ENCODE measurements at regions not wholly inside any gene's neighbourhood (a gene's known extent, or its start where the extent isn't known, plus 50 kb on each side); places are given as distances from the start of the nearest gene placed in this dataset.

DNA sequence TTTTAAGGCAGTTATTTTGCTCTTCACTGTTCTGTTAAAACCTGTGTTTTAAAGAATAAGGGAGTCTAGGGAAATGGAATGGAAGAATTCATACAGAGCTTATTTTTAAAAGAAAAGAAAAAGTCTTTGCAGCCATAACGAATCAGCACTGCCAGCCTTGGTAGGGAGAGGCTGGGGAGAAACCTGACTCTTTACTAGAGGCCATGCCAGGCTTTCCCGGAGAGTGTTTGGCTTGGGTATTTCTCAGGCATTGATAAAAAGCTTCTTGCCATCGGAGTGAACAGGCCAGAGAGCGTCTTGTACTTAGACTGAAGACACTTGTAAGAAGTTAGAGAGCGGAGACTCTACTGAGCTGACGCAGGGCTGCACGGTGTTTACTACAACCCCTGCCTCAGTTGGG is 72.7 kb upstream of the NFIL3 start:
- no peak for DNase-seq
- Histone ChIP-seq H3K4me3 (no peak overlapping the region), H3K9me3 (no peaks in the 10 kb centered on the region), H3K4me1 (no peaks in the 10 kb centered on the region), H3K27me3 (no peaks in the 10 kb centered on the region), H3K36me3 (ENCODE audit: low read depth, missing control alignments) (no peaks in the 10 kb centered on the region), H3K27ac (no peak overlapping the region)
- intact Hi-C loops (cut with DNase I; ENCODE audit: low total_unique reads): no loop called here
- TF ChIP-seq, protein P1, sequence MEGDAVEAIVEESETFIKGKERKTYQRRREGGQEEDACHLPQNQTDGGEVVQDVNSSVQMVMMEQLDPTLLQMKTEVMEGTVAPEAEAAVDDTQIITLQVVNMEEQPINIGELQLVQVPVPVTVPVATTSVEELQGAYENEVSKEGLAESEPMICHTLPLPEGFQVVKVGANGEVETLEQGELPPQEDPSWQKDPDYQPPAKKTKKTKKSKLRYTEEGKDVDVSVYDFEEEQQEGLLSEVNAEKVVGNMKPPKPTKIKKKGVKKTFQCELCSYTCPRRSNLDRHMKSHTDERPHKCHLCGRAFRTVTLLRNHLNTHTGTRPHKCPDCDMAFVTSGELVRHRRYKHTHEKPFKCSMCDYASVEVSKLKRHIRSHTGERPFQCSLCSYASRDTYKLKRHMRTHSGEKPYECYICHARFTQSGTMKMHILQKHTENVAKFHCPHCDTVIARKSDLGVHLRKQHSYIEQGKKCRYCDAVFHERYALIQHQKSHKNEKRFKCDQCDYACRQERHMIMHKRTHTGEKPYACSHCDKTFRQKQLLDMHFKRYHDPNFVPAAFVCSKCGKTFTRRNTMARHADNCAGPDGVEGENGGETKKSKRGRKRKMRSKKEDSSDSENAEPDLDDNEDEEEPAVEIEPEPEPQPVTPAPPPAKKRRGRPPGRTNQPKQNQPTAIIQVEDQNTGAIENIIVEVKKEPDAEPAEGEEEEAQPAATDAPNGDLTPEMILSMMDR (IDR thresholded peaks at IDR 0.05): no peak
- no peak for TF ChIP-seq POLR2A (IDR thresholded peaks at IDR 0.05)
- 84 to 85% methylated on average over 7 of the region's 7 CpGs for WGBS, 2 donors

DNA sequence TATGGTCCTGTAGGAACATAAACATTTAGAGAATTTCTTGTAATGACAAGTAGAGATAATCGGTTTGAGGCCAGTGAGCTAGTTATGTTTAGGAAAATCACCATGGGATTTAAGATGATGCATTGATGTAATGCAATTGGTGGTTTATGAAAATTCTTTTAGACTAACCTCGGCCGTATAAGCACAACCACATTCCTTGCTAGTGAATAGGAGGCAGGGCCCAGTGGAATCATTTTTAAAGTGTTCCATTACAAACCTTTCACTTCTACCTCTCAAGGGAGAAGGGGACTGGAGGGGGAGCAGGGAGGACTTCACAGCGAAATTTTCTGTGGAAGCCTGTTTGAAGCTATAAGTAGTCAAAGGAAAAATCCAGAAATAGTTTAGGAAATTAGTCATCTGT is 71.8 kb upstream of the NFIL3 start:
- H3K27ac ChIP-seq: no peak overlapping the region
- 59% methylated on average over 4 of the region's 4 CpGs for WGBS, 2 donors
- intact Hi-C loops (cut with DNase I; ENCODE audit: low total_unique reads): no loop called here

DNA sequence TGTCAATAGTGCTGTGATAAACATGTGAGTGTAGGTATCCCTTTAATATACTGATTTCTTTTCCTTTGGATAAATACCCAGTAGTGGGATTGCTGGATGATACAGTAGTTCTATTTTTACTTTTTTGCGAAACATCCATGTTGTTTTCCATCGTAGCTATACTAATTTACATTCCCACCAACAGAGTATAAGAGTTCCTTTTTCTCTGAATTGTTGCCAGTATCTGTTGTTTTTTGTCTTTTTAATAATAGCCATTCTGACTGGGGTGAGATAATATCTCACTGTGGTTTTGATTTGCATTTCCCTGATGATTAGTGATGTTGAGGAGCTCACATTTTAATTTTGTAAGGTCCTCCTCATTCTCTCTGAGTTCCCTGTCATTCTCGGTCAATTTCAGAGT is 71.1 kb upstream of the NFIL3 start:
- Histone ChIP-seq H3K27me3 (no peaks in the 10 kb centered on the region), H3K4me1 (no peaks in the 10 kb centered on the region), H3K36me3 (ENCODE audit: low read depth, missing control alignments) (no peaks in the 10 kb centered on the region), H3K4me3 (no peak overlapping the region), H3K9me3 (no peaks in the 10 kb centered on the region), H3K27ac (no peak overlapping the region)
- intact Hi-C loops (cut with DNase I; ENCODE audit: low total_unique reads): no loop called here
- TF ChIP-seq, protein P1 (IDR thresholded peaks at IDR 0.05): no peak
- no peak for TF ChIP-seq POLR2A (IDR thresholded peaks at IDR 0.05)
- no peak for DNase-seq
- 91 to 96% methylated on average over 3 of the region's 3 CpGs for WGBS, 2 donors

More for the DNA sequence above, 71.8 kb upstream of the NFIL3 start:
- no peaks in the 10 kb centered on the region for H3K9me3 ChIP-seq
- no peak overlapping the region for H3K4me3 ChIP-seq
- no peaks in the 10 kb centered on the region for H3K4me1 ChIP-seq
- TF ChIP-seq, protein P1 (IDR thresholded peaks at IDR 0.05): no peak
- TF ChIP-seq POLR2A (IDR thresholded peaks at IDR 0.05): no peak
- H3K27me3 ChIP-seq: no peaks in the 10 kb centered on the region
- no peaks in the 10 kb centered on the region for H3K36me3 ChIP-seq (ENCODE audit: low read depth, missing control alignments)
- DNase-seq: no peak

DNA sequence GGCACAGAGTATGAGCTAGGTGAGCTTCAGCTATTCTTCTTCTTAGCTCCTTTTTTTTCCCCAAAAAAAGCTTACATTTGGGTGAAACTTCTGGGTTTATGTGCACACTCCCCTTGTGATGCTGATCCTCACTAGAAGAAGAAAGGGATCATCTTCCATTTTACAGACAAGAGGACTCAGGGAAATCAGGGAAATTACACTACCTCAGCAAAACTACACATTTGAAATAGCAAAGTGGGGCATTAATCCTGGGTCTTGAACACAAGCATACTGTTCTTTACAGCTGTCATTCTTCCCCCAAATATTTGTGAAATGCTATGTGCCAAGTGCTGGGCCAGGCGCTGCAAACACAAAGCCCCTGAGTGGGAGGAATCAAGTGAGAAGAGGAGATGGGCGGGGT is 68.6 kb upstream of the NFIL3 start:
- Histone ChIP-seq H3K36me3 (ENCODE audit: low read depth, missing control alignments) (no peaks in the 10 kb centered on the region), H3K9me3 (no peaks in the 10 kb centered on the region), H3K4me1 (no peaks in the 10 kb centered on the region), H3K27me3 (no peaks in the 10 kb centered on the region), H3K27ac (no peak overlapping the region), H3K4me3 (no peak overlapping the region)
- TF ChIP-seq POLR2A (IDR thresholded peaks at IDR 0.05): no peak
- TF ChIP-seq, protein P1 (IDR thresholded peaks at IDR 0.05): no peak
- DNase-seq: no peak
- intact Hi-C loops (cut with DNase I; ENCODE audit: low total_unique reads): no loop called here
- 82 to 100% methylated on average over 2 of the region's 2 CpGs for WGBS, 2 donors

DNA sequence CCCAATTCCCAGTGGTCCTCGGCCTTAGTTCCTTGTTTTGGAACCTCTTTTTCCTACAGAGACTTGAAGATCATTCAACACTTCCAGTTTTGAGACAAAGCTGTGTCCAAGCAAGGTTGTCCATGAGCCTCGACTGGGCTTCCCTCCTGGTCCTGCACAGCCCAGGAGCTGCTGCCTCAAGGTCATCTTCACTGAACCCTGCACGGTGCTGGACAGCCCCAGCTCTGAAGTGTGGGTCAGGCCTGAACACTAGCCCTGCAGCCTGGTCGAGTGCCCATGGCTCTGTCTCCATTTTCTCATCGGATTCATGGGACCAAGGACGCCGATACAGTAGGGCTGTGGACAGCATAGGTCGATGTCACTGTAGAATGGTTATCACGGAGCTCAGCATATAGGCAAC is 68.0 kb upstream of the NFIL3 start:
- no peak for TF ChIP-seq POLR2A (IDR thresholded peaks at IDR 0.05)
- TF ChIP-seq, protein P1 (IDR thresholded peaks at IDR 0.05): no peak
- Histone ChIP-seq H3K36me3 (ENCODE audit: low read depth, missing control alignments) (no peaks in the 10 kb centered on the region), H3K27me3 (no peaks in the 10 kb centered on the region), H3K27ac (no peak overlapping the region), H3K4me1 (no peaks in the 10 kb centered on the region), H3K4me3 (no peak overlapping the region), H3K9me3 (no peaks in the 10 kb centered on the region)
- DNase-seq: no peak
- intact Hi-C loops (cut with DNase I; ENCODE audit: low total_unique reads): no loop called here
- 80 to 85% methylated on average over 9 of the region's 9 CpGs for WGBS, 2 donors

Measured in testis (tissue), 2 donors.